Adrenal gland (tissue), 9 donors: ENCODE measurements at regions not wholly inside any gene's neighbourhood (a gene's known extent, or its start where the extent isn't known, plus 50 kb on each side); places are given as distances from the start of the nearest gene placed in this dataset.

Experiments used
- DNase-seq, 7 donors: peaks; one replicate each; pipeline ENCODE4 v3.0.0-alpha.2; 2019 to 2020
- H3K27ac ChIP-seq, 5 donors: fragments of 200-600 bp; sonication (generic) in 4 of 5; 1 replicate in 3 of 5; 2 replicates in 2 of 5; pipeline versions ENCODE4 v1.5.1 to v1.8.0; 2016 to 2020; ENCODE audit warnings: mild to moderate bottlenecking in 1 of 5
- H3K27me3 ChIP-seq: fragments of 200-600 bp; 2 replicates; pipeline ENCODE4 v1.8.0; 2021
- H3K36me3 ChIP-seq, 2 donors: fragments of 200-600 bp; replicated peaks in 1 of 2; 1 replicate in 1 of 2; 2 replicates in 1 of 2; pipeline versions ENCODE4 v1.5.1 to v1.8.0; 2018 to 2022
- H3K4me1 ChIP-seq, 2 donors: fragments of 200-600 bp; replicated peaks in 1 of 2; 1 replicate in 1 of 2; 2 replicates in 1 of 2; pipeline versions ENCODE4 v1.5.1 to v1.8.0; 2018 to 2021
- H3K4me3 ChIP-seq, 4 donors: fragments of 200-600 bp; sonication (generic) in 3 of 4; one replicate each; pipeline ENCODE4 v1.5.1; 2016 to 2018
- H3K9me3 ChIP-seq, 3 donors: fragments of 200-600 bp; sonication (generic) in 1 of 3; replicated peaks in 1 of 3; 1 replicate in 2 of 3; 2 replicates in 1 of 3; pipeline versions ENCODE4 v1.5.1 to v1.8.0; 2016 to 2021
- POLR2A ChIP-seq, 2 donors: fragments of 450-650 bp; IDR thresholded peaks; one replicate each; pipeline ENCODE4 v1.6.1; 2017; ENCODE audit warnings: antibody characterized with exemption in 2 of 2, mild to moderate bottlenecking in 2 of 2, moderate library complexity in 1 of 2
- WGBS, 4 donors: extraction: QIAGEN DNeasy Blood & Tissue Kit in 2 of 4; methylation state at CpG; one replicate each; pipeline versions ENCODE4 v1.1.5 to v1.1.7; 2013 to 2017; 5-methylcytosine and 5-hydroxymethylcytosine counted together
- intact Hi-C, 2 donors: fragments of 100-400 bp; cut with DNase I; formaldehyde crosslinking; loops; one replicate each; pipeline versions ENCODE4 v1.14.1 to v1.15.0; 2022 to 2023
- TF ChIP-seq, protein P1 (sequence below), 6 experiments: fragments of 450-650 bp in 4 of 6; fragments of 200-600 bp in 2 of 6; sonication (generic) in 1 of 6; IDR thresholded peaks; 1 replicate in 5 of 6; 2 replicates in 1 of 6; pipeline versions ENCODE4 v1.5.1 to v1.8.0; 2016 to 2021; ENCODE audit warnings: antibody characterized with exemption in 6 of 6, mild to moderate bottlenecking in 2 of 6, moderate library complexity in 1 of 6
- donor health status: healthy with polysubstance abuse.
- donor health status: Bipolar disorder and iron deficiency.
- donor health status: DM: yes; HTN: yes; CAD: no.
- donor health status: DM: no; HTN: no; CAD: no.
- donor health status: DM: no; HTN: no; CAD: no.

DNA sequence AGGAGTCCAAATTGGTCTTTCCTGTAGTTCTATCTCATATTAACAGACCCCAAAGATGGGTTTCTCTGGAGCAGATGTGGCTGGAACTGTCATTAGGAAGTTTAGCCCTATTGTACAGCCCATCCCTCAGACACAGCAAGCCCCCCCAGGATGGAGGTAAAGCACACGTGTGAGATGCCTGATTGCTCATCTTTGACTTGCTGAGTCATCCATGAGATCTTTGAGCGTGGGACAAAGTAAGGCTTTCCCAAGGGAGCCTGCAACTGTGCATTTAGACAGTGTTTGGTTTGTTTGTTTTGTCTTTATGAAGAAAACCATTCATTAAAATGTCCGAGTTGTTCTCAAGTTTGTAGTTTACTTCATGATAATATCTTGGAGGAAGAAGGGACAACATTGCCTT is 145.3 kb upstream of the CDH13 start:
- Histone ChIP-seq H3K27ac (no peak overlapping the region), H3K27me3 (no peaks in the 10 kb centered on the region), H3K9me3 (no peaks in the 10 kb centered on the region), H3K4me3 (no peak overlapping the region), H3K4me1 (no peaks in the 10 kb centered on the region), H3K36me3 (no peaks in the 10 kb centered on the region)
- WGBS, 4 donors: 53 to 64% (median 63%) methylated on average over 3 of the region's 3 CpGs
- intact Hi-C loops: no loop called here
- DNase-seq: no peak
- no peak for TF ChIP-seq POLR2A (IDR thresholded peaks at IDR 0.05)
- TF ChIP-seq, protein P1, sequence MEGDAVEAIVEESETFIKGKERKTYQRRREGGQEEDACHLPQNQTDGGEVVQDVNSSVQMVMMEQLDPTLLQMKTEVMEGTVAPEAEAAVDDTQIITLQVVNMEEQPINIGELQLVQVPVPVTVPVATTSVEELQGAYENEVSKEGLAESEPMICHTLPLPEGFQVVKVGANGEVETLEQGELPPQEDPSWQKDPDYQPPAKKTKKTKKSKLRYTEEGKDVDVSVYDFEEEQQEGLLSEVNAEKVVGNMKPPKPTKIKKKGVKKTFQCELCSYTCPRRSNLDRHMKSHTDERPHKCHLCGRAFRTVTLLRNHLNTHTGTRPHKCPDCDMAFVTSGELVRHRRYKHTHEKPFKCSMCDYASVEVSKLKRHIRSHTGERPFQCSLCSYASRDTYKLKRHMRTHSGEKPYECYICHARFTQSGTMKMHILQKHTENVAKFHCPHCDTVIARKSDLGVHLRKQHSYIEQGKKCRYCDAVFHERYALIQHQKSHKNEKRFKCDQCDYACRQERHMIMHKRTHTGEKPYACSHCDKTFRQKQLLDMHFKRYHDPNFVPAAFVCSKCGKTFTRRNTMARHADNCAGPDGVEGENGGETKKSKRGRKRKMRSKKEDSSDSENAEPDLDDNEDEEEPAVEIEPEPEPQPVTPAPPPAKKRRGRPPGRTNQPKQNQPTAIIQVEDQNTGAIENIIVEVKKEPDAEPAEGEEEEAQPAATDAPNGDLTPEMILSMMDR (IDR thresholded peaks at IDR 0.05): no peak

DNA sequence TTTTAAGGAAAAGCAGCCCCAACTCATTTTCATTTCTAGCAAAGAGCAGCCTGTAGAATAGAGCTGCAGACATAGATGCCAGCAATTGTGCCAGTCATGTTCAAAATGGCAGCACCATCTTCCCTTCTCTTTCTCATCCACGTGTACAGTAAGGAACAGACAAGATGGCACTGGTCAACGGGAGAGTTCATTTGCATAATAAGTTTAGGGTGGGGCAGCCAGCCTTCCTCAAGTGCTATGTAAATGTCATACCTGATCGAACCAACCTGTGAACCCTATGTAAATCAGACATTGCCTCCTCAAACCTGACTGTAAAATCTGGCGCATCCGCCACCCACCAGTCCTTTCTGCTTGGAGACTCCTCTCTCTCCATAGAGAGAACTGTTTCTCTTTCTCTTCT is 150.0 kb upstream of the CDH13 start:
- Histone ChIP-seq H3K4me3 (no peak overlapping the region), H3K9me3 (no peaks in the 10 kb centered on the region), H3K4me1 (no peaks in the 10 kb centered on the region), H3K27ac (no peak overlapping the region), H3K36me3 (no peaks in the 10 kb centered on the region), H3K27me3 (no peaks in the 10 kb centered on the region)
- 73 to 85% (median 80%) methylated on average over 5 of the region's 5 CpGs for WGBS, 4 donors
- intact Hi-C loops: no loop called here
- TF ChIP-seq, protein P1 (IDR thresholded peaks at IDR 0.05): no peak
- TF ChIP-seq POLR2A (IDR thresholded peaks at IDR 0.05): no peak
- no peak for DNase-seq

DNA sequence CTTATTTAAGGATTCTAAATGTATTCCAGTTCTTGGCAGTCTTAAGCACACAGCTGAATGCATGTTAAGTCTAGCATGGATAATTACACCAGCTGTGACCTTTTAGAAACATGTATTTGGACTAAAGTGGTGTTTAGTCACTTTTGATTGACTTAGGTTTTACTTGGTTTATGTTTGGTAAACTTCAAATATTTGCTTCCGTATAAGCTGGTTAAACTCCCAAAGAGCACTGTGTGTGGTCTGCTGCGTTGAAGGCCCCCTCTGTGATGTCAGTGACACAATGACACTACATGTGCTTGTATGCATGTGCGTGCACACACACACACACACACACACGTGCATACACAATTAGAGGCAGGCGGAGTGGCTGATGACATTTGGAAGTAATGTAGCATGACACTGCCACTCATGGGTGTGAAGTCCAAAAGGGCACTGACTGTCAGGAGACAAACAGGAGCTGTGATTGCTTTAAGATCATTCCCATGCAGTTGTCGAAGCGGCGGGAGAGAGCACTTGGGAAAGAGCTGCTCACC is 156.1 kb upstream of the CDH13 start:
- 66 to 76% (median 73%) methylated on average over 8 of the region's 8 CpGs for WGBS, 4 donors
- intact Hi-C loops: no loop called here
- Histone ChIP-seq H3K4me1 (no peaks in the 10 kb centered on the region), H3K27ac (no peak overlapping the region), H3K4me3 (no peak overlapping the region), H3K36me3 (no peaks in the 10 kb centered on the region), H3K27me3 (no peaks in the 10 kb centered on the region), H3K9me3 (no peaks in the 10 kb centered on the region)
- TF ChIP-seq, protein P1 (IDR thresholded peaks at IDR 0.05): no peak
- no peak for TF ChIP-seq POLR2A (IDR thresholded peaks at IDR 0.05)
- DNase-seq: no peak

DNA sequence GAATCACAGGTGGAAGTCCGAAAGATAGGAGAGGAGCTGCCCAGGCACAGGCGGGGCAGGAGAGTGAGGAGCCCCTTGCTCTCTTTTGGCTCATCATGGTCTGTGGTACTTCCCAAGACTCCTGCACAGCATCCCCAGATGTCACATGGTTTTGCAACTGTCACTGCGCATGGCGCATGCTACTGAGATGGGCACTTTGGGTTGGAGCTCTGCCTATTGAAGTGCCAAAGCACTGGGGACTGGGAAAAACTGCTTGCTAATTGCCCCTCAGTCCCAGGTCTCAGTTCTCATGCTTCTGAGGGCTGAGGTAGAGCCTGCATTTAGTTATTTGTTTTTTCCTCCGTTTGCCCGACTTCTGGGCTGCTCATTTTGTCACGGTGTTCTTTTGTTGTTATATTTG is 156.8 kb upstream of the CDH13 start:
- Histone ChIP-seq H3K27me3 (no peaks in the 10 kb centered on the region), H3K9me3 (no peaks in the 10 kb centered on the region), H3K36me3 (no peaks in the 10 kb centered on the region), H3K4me3 (no peak overlapping the region), H3K4me1 (no peaks in the 10 kb centered on the region), H3K27ac (no peak overlapping the region)
- 76 to 84% (median 82%) methylated on average over 5 to 7 of the region's 7 CpGs for WGBS, 4 donors
- DNase-seq: no peak
- intact Hi-C loops: no loop called here
- no peak for TF ChIP-seq POLR2A (IDR thresholded peaks at IDR 0.05)
- TF ChIP-seq, protein P1 (IDR thresholded peaks at IDR 0.05): no peak
